ENCODE measurements at regions not wholly inside any gene's neighbourhood (a gene's known extent, or its start where the extent isn't known, plus 50 kb on each side); places are given as distances from the start of the nearest gene placed in this dataset.
"Not testable (repeated sequence)": the region's sequence is repeated elsewhere in the genome, so short reads cannot be mapped to it uniquely, and the experiment has no call there.

DNA sequence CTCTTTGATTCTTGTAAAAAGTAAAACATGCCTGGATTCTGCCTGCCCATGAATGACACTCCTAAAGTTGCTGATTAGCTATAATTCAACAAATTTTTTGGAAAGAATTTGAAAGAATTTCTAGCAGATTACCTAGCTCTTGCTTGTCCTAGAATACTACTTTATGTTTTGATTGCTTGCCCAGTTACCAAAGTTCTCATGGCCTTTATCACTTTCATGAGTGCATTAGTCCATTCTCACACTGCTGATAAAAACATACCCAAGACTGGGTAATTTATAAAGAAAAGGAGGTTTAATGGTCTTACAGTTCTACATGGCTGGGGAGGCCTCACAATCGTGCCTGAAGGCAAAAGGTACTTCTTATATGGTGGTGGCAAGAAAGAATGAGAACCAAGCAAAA is 1137.3 kb downstream of the SORCS1 start:
- DNase-seq (ENCODE audit: low read depth, low spot score), result no peak
- no peak overlapping the region for H3K4me3 ChIP-seq (ENCODE audit: low read length)

DNA sequence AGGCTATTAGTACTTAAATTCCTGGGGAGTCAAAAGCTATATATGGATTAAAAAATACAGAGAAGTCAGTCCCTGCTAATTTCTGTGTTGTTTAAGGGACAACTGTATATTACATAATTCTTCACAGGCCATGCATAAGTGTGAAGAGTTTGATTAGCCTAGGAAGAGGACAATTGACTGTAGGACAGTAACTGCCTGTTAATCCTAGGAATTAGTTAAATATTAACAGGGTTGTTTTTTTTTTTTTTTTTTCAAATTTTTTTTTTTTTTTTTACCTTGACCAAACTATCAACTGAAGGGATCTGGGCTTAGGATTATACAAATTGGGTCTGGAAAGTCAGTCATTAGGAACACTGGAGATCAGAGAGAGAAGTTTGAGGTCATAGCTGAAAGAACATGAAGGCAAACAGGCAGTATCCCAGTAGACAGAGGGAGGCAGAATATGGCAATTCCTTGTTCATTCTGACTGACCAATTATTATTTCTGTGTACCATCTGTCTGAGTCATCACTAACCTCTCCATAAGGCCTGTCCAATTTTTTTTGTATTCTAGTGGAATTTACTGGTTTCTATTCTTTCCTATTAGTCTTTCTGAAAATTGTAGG is 1139.2 kb downstream of the SORCS1 start:
- no peak overlapping the region for H3K4me3 ChIP-seq (ENCODE audit: low read length)
- DNase-seq (ENCODE audit: low read depth, low spot score), result no peak

DNA sequence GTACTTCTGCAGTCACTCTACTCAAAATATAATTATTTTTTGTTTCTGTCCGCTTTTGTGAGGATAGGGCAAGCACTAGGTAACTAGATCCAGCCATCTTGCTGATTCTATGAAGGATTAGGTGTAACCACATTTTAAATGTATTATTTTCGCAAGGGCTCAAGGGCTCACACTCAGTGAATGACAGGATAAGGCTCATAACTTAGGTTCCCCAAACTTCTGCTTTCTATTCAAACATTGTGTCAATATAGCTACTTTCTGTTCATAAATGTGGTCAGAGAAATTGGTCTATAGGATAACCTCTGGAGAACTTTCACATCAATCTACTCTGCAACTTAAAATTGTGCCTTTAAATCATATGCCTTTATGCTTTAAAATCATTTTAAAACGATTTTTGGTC is 1141.2 kb downstream of the SORCS1 start:
- no peak for DNase-seq (ENCODE audit: low read depth, low spot score)

DNA sequence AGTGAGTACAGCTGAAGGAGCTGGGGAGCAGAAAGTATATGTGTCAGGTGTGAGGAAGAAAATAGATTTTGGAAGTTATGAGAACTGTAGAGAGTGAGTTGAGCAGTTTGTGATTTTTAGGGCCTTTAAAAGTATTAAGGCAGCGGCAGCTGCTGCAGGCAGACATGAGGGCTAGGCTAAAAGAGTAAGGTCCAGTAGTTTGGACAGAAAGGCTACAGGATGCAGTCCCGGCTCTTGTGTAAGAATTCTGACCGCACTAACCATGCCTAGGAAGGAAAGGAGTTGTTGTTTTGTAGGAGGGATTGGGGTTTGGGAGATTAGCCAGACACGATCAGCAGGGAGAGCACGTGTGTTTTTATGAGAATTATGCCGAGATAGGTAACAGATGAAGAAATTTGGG is 1144.9 kb downstream of the SORCS1 start:
- not testable (repeated sequence) for H3K4me3 ChIP-seq (ENCODE audit: low read length); DNase-seq (ENCODE audit: low read depth, low spot score)

More for the DNA sequence above, 1141.2 kb downstream of the SORCS1 start:
- H3K4me3 ChIP-seq (ENCODE audit: low read length), result no peak overlapping the region

DNA sequence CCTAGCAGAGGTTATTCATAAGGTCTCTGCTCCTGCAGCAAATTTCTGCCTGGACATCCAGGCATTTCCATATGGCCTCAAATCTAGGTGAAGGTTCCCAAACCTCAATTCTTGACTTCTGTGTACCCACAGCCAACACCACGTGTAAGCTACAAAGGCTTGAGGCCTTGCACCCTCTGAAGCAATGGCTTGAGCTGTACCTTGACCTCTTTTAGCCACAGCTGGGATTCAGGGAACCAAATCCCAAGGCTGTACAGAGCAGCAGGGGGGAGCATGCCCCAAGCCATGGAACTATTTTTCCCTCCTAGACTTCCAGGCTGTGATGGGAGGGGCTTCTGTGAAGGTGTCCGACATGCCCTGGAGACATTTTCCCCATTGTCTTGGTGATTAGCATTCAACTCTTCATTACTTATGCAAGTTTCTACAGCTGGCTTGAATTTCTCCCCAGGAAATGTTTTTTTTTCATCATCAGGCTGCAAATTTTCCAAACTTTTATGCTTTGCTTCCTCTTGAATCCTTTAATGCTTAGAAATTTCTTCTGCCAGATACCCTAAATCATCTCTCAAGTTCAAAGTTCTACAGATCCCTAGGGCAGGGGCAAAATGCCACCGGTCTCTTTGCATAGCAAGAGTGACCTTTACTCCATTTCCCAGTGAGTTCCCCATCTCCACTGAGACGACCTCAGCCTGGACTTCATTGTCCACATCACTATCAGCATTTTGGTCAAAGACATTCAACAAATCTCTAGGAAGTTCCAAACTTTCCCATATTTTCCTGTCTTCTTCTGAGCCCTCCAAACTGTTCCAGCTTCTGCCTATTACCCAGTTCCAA is 1148.9 kb downstream of the SORCS1 start:
- not testable (repeated sequence) for H3K4me3 ChIP-seq (ENCODE audit: low read length); DNase-seq (ENCODE audit: low read depth, low spot score)

DNA sequence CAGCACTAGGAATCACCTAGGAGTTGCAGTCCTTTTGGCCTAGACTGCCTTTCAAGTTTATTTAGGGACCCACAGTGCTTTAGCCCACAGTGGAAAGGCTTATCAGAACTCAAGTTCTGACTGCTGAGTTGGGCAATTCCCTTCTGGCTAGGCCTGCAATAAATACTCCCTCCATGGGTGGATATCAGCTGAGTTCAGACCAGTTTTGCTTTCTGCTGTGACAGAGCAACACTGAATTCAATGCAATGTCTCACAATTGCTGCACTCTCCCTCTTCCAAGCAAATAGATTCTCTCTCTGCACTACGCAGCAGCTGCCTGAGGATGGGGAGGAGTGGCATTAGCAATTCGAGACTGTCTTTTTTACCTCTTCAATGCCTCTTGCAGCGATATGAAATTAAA is 1153.3 kb downstream of the SORCS1 start:
- no peak overlapping the region for H3K4me3 ChIP-seq (ENCODE audit: low read length)
- no peak for DNase-seq (ENCODE audit: low read depth, low spot score)

DNA sequence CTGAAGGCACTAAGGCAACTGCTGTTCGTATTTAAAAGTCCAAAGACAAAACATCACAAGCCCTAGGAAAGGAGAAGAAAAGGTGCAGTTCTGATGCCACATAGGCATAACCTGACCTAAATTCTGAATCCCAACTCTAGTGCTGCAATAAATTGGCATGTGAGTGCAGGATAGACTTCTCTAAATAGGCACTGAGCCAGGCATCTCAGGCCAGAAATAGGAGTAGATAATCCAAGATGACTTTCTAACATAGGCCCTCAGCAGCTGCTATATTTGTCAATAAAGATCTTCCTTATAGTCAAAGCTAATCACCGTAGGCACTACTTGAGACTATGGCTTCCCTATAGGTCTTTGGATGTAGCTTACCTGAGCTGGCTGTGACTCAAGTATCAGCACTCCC is 1163.8 kb downstream of the SORCS1 start:
- H3K4me3 ChIP-seq (ENCODE audit: low read length), result no peak overlapping the region
- no peak for DNase-seq (ENCODE audit: low read depth, low spot score)

DNA sequence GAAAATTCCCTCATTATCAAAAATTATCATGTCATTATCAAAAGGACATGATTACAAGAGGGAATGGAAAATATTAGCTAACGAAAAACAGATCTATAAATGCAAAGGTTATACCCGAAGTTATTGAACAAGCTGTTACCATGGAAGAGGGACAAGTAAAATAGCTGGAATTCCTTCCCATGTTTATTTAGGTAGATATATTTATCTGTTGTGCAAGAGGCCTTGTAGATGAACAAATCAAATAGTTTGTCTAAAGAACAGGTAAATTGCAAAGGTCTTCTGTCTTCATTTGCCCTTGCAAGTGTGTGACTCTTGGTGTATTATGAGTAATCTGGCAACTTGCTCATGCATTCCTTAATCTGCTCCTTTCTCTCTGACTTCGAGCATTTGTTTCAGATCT is 1170.9 kb downstream of the SORCS1 start:
- no peak overlapping the region for H3K4me3 ChIP-seq (ENCODE audit: low read length)
- no peak for DNase-seq (ENCODE audit: low read depth, low spot score)

DNA sequence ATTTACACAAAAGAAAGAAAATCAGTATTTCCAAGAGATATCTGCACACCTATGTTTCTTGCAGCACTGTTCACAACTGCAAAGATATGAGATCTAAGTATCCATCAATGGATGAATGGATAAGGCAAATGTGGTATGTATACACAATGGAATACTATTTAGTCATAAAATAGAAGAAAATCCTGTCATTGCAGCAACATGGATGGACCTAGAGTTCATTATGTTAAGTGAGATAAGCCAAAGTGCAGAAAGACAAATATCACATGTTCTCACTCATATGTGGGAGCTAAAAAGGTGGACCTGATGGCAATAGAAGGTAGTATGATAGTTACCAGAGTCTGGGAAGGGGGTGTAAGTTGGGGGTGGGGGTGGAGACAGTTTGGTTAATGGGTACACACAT is 1171.6 kb downstream of the SORCS1 start:
- DNase-seq (ENCODE audit: low read depth, low spot score), result no peak

DNA sequence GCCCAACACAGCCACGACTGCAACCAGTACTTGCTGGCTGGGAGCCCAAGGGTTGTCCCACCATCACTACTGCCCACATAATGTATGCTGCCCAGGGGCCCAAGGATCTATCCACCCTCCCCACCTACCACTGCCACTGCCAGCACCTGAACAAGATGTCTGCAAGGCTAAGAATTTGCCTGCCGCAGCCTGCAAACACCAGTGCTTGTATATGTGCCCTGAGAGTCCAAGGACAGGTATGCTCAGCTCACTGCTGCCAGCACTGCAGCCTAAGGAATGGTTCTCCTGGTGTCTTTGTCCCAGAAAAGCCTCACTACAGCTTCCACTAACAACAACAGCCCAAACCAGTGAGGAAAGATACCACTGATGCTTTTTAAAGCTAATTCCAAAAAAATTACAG is 1174.0 kb downstream of the SORCS1 start:
- no peak overlapping the region for H3K4me3 ChIP-seq (ENCODE audit: low read length)
- no peak for DNase-seq (ENCODE audit: low read depth, low spot score)

More for the DNA sequence above, 1171.6 kb downstream of the SORCS1 start:
- no peak overlapping the region for H3K4me3 ChIP-seq (ENCODE audit: low read length)

DNA sequence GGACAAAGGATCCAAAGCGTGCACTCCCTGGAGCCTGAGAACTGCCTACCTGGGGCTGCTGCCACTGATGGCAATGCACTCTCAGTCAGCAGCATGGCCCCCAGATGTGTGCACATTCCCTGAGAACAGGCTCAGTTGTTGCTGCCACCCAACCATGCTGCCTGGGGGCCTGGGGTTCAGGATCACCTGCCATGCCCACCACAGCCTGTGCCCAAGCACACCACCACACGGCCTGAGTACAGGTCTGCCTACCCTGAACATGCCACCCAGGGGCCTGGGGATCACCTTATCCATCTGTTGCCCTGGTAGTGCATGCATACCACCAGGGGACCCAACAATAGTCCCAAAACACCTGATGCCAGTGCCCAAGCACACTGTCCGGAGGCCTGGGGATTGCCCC is 1174.5 kb downstream of the SORCS1 start:
- DNase-seq (ENCODE audit: low read depth, low spot score), result no peak
- no peak overlapping the region for H3K4me3 ChIP-seq (ENCODE audit: low read length)

DNA sequence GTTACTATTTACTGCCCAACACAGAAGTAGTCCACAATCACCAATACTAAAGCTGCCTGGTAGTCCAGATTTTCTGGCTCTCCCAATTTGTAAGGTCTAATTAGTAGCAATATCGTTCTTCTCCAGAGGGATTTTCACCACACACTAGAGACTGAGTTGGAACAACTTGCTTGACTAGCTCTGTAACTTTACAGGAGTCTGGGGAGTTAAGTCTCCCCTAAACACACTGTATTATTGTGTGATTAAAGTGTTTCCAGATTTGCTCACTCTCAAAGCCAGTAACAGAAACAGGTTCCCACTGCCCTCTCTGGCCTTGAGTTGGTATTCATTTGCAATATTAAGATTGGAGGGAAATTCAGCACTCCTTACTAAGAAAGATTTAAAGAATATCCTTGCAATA is 1175.7 kb downstream of the SORCS1 start:
- no peak overlapping the region for H3K4me3 ChIP-seq (ENCODE audit: low read length)
- no peak for DNase-seq (ENCODE audit: low read depth, low spot score)

DNA sequence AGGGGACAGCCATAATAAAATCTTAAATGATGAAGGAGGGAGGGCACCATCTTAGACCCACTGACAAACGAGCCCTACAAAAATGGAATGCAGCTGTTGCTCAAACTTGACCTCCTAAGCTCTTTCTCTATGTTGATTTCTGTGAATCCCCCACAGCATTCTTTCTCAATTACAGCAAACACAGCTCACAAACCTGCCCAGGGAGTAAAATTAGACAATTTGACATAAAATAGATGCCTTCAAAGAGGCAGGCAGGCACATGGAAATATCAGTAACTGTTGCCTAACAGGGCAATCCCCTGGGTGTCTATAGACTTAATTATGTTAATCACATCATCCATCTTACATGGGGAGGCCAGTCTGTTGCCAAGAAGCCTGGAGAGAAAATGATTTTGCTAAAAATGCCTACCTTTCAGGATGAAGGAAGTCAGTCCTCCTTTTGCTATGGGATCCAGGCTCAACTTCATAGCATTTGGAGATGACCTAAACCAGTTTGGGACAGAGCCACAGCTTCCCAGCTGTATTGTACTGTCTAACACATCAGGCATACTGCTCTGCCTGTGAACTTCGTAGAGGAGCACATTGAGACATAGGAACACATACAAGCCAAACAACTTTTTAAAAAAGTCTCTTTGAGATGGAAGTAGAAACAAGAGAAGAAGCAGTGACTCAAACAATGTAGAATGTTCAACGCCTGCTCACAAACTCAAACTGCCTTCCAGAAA is 1177.4 kb downstream of the SORCS1 start:
- no peak for DNase-seq (ENCODE audit: low read depth, low spot score)
- H3K4me3 ChIP-seq (ENCODE audit: low read length), result no peak overlapping the region

DNA sequence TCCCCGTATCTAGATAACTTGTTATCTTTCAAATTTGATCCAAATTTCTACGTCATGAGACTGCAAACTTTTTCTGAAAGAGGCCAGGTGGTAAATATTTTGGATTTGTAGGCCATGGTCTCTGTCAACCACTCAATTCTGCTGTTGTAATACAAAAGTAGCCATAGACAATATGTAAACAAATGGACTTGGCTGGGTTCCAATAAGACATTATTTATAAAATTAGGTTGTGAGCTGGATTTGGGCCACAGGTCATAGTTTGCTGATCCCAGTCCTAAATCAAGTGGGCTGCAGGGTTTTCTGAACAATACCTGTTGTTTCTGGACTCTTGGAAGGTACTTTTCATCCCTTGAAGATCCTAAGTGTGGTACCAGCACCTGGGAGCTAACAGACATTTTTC is 1178.0 kb downstream of the SORCS1 start:
- H3K4me3 ChIP-seq (ENCODE audit: low read length), result no peak overlapping the region
- no peak for DNase-seq (ENCODE audit: low read depth, low spot score)

DNA sequence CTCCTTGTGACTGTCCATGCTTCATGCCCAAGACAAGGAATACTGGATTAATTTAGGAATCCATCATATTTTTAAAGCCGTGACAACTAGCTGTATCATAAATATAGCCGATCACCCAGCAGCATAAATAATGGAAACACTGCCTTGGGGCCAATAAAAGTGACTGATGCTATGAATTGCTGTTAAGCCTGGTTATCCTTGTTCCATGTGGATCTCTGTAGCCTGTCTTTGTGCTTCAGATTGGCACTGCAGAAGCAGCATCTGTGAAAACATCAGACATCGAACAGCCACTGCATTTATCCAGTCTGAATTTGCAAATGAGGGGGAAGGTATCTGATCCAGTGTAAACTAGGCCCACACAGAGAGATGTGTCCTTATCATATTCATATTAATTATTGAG is 1181.8 kb downstream of the SORCS1 start:
- DNase-seq (ENCODE audit: low read depth, low spot score), result no peak
- no peak overlapping the region for H3K4me3 ChIP-seq (ENCODE audit: low read length)

DNA sequence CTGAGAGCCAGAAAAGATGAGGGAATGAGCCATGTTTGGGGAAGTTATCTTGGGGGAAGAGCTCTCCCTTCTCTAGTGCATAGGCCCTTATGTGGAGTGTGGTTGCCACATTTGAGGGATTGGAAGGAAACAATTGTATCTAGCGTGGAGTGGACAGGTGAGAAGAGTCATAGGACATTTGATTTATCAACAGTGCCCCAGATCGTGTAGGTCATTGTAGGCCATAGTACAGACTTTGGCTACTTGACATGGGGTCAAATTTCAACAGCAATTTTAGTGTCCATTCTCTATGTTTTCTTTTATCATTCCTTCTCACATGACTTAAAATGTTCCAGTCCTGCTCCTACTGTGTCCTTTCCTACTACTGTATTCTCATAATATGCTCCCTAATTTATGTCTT is 1182.8 kb downstream of the SORCS1 start:
- no peak overlapping the region for H3K4me3 ChIP-seq (ENCODE audit: low read length)
- no peak for DNase-seq (ENCODE audit: low read depth, low spot score)

DNA sequence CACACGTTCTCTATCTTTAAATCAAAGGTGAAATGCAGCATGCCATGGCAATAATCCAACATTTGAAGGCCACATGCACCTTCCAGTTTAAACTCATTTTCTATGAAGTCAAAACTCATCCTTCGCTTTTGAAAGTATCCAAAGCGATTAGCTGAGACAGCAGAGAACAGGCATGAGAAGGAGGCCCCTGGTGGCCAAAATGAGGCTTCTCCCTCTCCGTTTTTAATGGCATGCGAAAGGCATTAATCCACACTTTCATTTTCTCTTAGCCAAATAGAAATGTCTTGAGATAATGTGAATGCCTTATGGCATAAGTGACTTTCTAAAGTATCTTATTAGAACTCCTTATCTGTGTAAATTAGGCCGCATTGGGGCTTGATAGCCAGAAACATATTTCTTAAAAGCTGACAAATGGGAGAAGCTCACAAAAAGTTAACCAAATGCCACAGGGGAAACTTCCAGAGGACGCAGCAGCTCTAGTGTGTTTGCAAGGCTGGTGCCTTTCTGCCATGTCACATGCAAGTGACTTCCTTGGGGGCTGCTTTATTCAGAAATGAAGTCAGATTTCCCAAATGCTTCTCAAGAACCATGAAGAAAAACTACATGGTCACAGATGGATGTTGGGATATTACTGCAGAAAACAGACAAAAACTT is 1189.6 kb downstream of the SORCS1 start:
- peak; percentile 18 for DNase-seq (ENCODE audit: low read depth, low spot score)
- no peak overlapping the region for H3K4me3 ChIP-seq (ENCODE audit: low read length)

DNA sequence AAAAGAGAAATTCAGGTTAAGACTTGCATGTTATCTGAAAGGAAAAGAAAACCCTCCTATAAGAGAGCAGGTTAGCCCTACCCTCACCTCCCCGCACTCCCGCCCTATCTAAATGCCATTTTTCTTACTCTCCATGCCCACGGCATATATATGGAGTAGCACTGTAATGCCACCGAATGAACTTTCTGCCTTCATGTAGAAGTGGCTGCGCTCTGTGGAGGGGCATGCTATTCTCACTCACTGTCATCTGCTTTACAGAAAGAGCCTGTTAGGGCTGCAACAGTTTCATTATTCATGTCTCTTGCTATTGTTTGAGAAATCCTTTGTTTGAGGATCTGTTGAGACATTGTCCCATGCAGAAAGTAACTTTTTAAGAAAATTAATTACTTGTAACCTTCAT is 1190.6 kb downstream of the SORCS1 start:
- no peak overlapping the region for H3K4me3 ChIP-seq (ENCODE audit: low read length)
- no peak for DNase-seq (ENCODE audit: low read depth, low spot score)

DNA sequence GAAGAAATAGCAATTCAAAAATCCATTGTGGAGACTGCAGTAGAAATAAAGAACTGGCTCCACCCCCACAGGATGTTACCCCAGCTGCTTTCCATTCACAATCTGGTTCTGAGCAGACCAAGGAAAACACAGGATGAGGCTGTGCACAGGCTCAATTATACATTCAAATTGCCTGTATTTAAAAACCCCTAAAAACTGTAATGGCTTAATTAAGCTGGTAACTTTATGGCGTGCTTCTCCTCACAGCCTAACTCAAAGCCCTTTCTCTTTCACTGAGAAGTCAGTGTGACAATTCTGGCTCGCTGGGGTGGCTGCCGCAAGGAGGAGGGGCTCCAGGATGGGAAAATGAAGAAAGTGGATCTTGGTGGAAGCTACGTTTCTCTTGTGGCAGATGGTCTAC is 1191.1 kb downstream of the SORCS1 start:
- DNase-seq (ENCODE audit: low read depth, low spot score), result no peak
- no peak overlapping the region for H3K4me3 ChIP-seq (ENCODE audit: low read length)

DNA sequence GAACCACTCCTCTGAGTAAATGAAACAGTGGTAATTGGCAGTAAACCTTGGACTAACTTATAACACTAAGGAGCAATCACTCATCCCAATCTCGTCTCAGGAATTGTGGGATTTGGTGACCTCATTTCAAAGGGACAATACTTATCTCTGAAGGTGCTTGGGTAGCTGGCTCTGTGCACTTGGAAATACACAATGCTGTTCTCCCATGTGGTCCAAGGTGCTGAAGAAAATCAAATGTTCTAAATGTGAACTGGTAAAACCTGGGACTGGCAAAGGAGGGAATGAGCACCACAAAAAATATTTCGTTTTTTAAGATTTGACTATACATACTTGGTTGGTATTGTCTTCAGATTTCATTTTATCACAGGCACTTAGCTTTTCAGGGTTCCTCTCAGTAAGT is 1193.0 kb downstream of the SORCS1 start:
- H3K4me3 ChIP-seq (ENCODE audit: low read length), result no peak overlapping the region
- DNase-seq (ENCODE audit: low read depth, low spot score), result no peak

All from Jurkat, Clone E6-1 (cell line).